HepG2 (cell line): ENCODE measurements at regions not wholly inside any gene's neighbourhood (a gene's known extent, or its start where the extent isn't known, plus 50 kb on each side); places are given as distances from the start of the nearest gene placed in this dataset.
A peak's percentile ranks its signal among the peaks of the same experiment; 100 is the strongest.

Experiments used
- DMTF1 ChIP-seq: sonication (generic); formaldehyde crosslinking; IDR thresholded peaks from 2 replicates; pipeline ENCODE4 v1.4.0; 2020; ENCODE audit warnings: mild to moderate bottlenecking, missing genetic modification reagents
- DPF2 ChIP-seq: sonication (generic); formaldehyde crosslinking; IDR thresholded peaks from 2 replicates; pipeline ENCODE4 v1.4.0; 2020; ENCODE audit warnings: mild to moderate bottlenecking, low read depth, missing genetic modification reagents, borderline replicate concordance
- GLMP ChIP-seq: sonication (generic); formaldehyde crosslinking; IDR thresholded peaks from 2 replicates; pipeline ENCODE4 v1.9.0; 2021; ENCODE audit warnings: missing genetic modification reagents, mild to moderate bottlenecking, borderline replicate concordance
- HNRNPL ChIP-seq: fragments of 200-400 bp; formaldehyde crosslinking; IDR thresholded peaks from 2 replicates; pipeline ENCODE4 v1.6.1; 2017; ENCODE audit warnings: mild to moderate bottlenecking, low read depth, low read length
- IRF2 ChIP-seq: IDR thresholded peaks from 2 replicates; pipeline ENCODE4 v1.6.1; 2018; ENCODE audit warnings: missing genetic modification reagents, missing compliant biosample characterization
- JARID2 ChIP-seq: sonication (generic); formaldehyde crosslinking; IDR thresholded peaks from 2 replicates; pipeline ENCODE4 v1.8.1; 2023; ENCODE audit warnings: missing genetic modification reagents, inconsistent platforms; ENCODE audit not compliant: insufficient replicate concordance
- MTF1 ChIP-seq: sonication (generic); formaldehyde crosslinking; IDR thresholded peaks from 2 replicates; pipeline ENCODE4 v1.5.0; 2020; ENCODE audit warnings: missing genetic modification reagents
- NFKB2 ChIP-seq: sonication (generic); formaldehyde crosslinking; IDR thresholded peaks from 2 replicates; pipeline ENCODE4 v1.4.0; 2020; ENCODE audit warnings: missing genetic modification reagents, borderline replicate concordance
- NFYB ChIP-seq: sonication (generic); formaldehyde crosslinking; IDR thresholded peaks from 2 replicates; pipeline ENCODE4 v1.4.0; 2020; ENCODE audit warnings: missing genetic modification reagents
- NFYC ChIP-seq: IDR thresholded peaks from 2 replicates; pipeline ENCODE4 v1.6.1; 2016; ENCODE audit warnings: missing genetic modification reagents, missing compliant biosample characterization
- RAD51 ChIP-seq: fragments of 450-650 bp; IDR thresholded peaks from 2 replicates; pipeline ENCODE4 v1.6.1; 2016; ENCODE audit warnings: borderline replicate concordance
- XBP1 ChIP-seq: sonication (generic); formaldehyde crosslinking; IDR thresholded peaks from 2 replicates; pipeline ENCODE4 v1.5.0; 2020; ENCODE audit warnings: missing genetic modification reagents
- ZFX ChIP-seq: sonication (generic); formaldehyde crosslinking; IDR thresholded peaks from 2 replicates; pipeline ENCODE4 v1.4.0; 2020; ENCODE audit warnings: mild to moderate bottlenecking, low read depth, missing genetic modification reagents, moderate library complexity
- ZNF12 ChIP-seq: sonication (generic); formaldehyde crosslinking; IDR thresholded peaks from 2 replicates; pipeline ENCODE4 v1.5.0; 2020; ENCODE audit warnings: missing genetic modification reagents
- ZNF317 ChIP-seq: sonication (generic); formaldehyde crosslinking; IDR thresholded peaks from 2 replicates; pipeline ENCODE4 v1.5.0; 2020; ENCODE audit warnings: mild to moderate bottlenecking, missing genetic modification reagents
- ZNF879 ChIP-seq: sonication (generic); formaldehyde crosslinking; IDR thresholded peaks from 2 replicates; pipeline ENCODE4 v1.8.1; 2023; ENCODE audit warnings: missing genetic modification reagents
- TF ChIP-seq, protein P1 (sequence below): sonication (generic); formaldehyde crosslinking; IDR thresholded peaks from one replicate; pipeline ENCODE4 v1.5.1; 2020; ENCODE audit warnings: mild to moderate bottlenecking, missing genetic modification reagents; ENCODE audit errors: not compliant biosample characterization
- TF ChIP-seq, protein P2 (sequence below): sonication (generic); formaldehyde crosslinking; IDR thresholded peaks from 2 replicates; pipeline ENCODE4 v1.4.0; 2020; ENCODE audit warnings: missing genetic modification reagents

DNA sequence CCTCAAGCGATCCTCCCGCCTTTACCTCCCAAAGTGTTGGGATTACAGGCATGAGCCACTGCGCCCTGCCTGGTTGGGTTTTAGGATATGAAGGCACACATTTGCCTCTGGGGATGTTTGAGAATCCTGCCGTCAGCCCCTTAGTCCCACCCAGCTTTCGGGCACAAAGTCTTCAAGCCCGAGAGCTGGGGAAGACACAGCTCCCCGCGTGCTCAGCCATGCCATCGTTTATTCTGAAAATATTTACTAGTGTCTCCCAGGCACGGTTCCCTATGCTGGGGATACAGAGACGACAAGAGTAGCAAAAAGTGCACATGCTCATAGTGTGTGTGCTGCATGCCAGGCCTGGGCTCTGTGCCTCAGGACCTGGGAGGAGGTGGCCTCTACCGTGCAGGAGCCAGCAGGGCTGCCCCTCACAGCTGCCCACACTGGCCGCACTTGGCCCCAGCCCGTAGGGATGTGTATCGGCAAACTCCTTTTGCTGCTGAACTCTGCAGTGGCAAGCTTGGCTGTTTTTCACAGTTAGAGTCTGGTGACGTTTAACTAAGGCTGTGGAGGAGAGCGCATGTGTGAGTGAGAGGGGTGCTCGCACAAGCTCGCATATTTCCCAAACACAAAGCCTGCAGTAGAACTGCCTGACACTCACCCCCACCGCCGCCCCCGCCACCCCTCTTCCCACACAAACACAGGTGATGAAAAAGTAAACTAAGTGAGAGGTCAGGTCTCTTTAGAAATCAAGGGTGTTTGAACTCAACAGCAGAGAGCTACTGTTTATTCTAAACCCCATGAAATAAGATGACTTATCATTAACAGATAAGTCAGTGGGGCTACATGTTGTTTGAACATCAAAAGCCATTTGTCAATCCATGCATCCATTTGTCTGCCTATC lies 266.4 kb downstream of the MRTFB start (continued):
- TF ChIP-seq RAD51 (no peak), HNRNPL (peak; percentile 88), ZNF12 (CRISPR knock-in tag) (0 out of 2 replicates have a peak, but pooled peaks have one; percentile 21), GLMP (no peak), JARID2 (CRISPR knock-in tag) (peak; percentile 46), NFYC (CRISPR knock-in tag) (no peak), ZNF879 (CRISPR knock-in tag) (peak; percentile 68), IRF2 (0 out of 2 replicates have a peak, but pooled peaks have one; percentile 60), DPF2 (no peak), XBP1 (CRISPR knock-in tag) (no peak), MTF1 (CRISPR knock-in tag) (no peak), ZFX (CRISPR knock-in tag) (peak; percentile 63; the same call in 1 of the 2 replicates), NFYB (CRISPR knock-in tag) (no peak), ZNF317 (CRISPR knock-in tag) (peak; percentile 65), DMTF1 (CRISPR knock-in tag) (no peak), NFKB2 (CRISPR knock-in tag) (peak; percentile 98)
- TF ChIP-seq, protein P1, sequence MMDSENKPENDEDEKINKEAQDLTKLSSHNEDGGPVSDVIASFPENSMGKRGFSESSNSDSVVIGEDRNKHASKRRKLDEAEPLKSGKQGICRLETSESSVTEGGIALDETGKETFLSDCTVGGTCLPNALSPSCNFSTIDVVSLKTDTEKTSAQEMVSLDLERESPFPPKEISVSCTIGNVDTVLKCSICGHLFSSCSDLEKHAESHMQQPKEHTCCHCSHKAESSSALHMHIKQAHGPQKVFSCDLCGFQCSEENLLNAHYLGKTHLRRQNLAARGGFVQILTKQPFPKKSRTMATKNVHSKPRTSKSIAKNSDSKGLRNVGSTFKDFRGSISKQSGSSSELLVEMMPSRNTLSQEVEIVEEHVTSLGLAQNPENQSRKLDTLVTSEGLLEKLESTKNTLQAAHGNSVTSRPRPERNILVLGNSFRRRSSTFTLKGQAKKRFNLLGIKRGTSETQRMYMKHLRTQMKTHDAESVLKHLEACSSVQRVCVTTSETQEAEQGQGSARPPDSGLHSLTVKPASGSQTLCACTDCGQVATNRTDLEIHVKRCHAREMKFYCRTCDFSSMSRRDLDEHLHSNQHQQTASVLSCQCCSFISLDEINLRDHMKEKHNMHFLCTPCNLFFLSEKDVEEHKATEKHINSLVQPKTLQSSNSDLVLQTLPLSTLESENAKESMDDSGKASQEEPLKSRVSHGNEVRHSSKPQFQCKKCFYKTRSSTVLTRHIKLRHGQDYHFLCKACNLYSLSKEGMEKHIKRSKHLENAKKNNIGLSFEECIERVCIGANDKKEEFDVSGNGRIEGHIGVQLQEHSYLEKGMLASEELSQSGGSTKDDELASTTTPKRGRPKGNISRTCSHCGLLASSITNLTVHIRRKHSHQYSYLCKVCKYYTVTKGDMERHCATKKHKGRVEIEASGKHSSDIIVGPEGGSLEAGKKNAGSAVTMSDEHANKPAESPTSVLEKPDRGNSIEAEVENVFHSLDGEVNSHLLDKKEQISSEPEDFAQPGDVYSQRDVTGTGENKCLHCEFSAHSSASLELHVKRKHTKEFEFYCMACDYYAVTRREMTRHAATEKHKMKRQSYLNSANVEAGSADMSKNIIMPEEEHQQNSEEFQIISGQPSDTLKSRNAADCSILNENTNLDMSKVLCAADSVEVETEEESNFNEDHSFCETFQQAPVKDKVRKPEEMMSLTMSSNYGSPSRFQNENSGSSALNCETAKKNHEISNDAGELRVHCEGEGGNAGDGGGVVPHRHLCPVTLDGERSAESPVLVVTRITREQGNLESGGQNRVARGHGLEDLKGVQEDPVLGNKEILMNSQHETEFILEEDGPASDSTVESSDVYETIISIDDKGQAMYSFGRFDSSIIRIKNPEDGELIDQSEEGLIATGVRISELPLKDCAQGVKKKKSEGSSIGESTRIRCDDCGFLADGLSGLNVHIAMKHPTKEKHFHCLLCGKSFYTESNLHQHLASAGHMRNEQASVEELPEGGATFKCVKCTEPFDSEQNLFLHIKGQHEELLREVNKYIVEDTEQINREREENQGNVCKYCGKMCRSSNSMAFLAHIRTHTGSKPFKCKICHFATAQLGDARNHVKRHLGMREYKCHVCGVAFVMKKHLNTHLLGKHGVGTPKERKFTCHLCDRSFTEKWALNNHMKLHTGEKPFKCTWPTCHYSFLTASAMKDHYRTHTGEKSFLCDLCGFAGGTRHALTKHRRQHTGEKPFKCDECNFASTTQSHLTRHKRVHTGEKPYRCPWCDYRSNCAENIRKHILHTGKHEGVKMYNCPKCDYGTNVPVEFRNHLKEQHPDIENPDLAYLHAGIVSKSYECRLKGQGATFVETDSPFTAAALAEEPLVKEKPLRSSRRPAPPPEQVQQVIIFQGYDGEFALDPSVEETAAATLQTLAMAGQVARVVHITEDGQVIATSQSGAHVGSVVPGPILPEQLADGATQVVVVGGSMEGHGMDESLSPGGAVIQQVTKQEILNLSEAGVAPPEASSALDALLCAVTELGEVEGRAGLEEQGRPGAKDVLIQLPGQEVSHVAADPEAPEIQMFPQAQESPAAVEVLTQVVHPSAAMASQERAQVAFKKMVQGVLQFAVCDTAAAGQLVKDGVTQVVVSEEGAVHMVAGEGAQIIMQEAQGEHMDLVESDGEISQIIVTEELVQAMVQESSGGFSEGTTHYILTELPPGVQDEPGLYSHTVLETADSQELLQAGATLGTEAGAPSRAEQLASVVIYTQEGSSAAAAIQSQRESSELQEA (CRISPR knock-in tag), result no peak
- TF ChIP-seq, protein P2, sequence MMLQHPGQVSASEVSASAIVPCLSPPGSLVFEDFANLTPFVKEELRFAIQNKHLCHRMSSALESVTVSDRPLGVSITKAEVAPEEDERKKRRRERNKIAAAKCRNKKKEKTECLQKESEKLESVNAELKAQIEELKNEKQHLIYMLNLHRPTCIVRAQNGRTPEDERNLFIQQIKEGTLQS, result peak; percentile 20; the same call in 1 of the 2 replicates
